ENCODE measurements at regions not wholly inside any gene's neighbourhood (a gene's known extent, or its start where the extent isn't known, plus 50 kb on each side); places are given as distances from the start of the nearest gene placed in this dataset.
"Not testable (repeated sequence)": the region's sequence is repeated elsewhere in the genome, so short reads cannot be mapped to it uniquely, and the experiment has no call there.

DNA sequence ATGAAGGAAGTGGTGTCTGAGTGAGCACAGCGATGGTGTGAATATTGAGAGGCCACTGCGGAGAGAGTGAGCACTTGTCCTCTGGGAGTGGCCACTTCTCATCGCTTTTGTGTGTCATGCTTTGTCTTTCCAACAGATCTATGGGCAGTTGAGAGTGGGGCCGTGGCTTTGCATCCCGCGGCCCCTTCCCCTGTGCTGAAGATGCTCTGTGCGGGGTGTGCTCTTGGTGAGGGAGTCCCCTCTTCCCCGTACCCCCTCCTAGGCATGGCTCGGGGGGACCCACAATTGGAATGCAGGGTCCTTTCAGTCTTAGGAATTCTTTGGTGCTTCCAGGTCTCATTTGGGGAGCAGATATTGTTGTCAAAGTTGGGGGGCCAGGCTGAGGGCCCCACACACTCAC lies 197.3 kb upstream of the WSCD1 start:
- in situ Hi-C loops (cut with HindIII; ENCODE audit: low pct_ligation_motif_present, low pct_unique_long_range_greater_than_20kb, low sequenced_read_pairs), result no loop called here
- DNase-seq, result no peak

DNA sequence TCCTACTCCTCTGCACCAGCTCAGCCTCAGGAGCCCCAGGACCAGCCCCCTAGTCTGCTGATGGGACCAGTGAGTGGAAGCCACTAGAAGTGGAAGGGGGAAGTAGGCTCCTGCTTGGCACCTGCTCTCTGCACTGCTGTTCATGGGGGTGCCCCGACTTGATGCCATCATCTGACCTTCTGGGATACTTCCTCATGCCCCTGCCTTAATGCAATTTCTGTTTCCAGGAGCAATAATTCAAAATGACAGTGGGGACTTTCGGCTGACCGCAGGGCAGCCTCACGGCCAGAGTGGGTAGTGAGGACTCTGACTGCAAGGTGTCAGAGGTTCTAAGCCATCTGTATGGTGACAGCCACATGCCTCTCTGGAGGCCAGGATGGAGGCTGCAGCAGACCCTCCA lies 196.4 kb upstream of the WSCD1 start:
- DNase-seq, result no peak
- in situ Hi-C loops (cut with HindIII; ENCODE audit: low pct_ligation_motif_present, low pct_unique_long_range_greater_than_20kb, low sequenced_read_pairs), result no loop called here

DNA sequence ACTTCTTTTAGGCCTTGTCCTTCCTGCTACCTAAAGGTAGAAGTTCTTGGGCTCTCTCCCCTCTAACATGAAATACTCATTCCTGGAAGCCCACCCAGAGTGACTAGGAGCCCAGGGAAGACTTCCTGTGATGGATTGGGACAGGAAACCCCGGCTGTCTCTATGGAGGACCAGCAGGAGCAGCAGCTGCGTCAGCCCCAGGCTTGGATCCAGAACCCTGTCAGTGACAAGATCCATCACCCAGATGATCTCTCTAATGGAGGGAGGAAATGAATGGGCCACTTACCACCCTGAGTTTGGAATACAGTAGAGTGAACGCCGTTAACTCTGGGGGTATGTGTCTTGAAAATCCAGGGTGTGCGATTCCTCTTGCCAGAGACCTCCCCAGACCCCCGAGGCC lies 195.7 kb upstream of the WSCD1 start:
- no peak for DNase-seq
- in situ Hi-C loops (cut with HindIII; ENCODE audit: low pct_ligation_motif_present, low pct_unique_long_range_greater_than_20kb, low sequenced_read_pairs), result no loop called here

DNA sequence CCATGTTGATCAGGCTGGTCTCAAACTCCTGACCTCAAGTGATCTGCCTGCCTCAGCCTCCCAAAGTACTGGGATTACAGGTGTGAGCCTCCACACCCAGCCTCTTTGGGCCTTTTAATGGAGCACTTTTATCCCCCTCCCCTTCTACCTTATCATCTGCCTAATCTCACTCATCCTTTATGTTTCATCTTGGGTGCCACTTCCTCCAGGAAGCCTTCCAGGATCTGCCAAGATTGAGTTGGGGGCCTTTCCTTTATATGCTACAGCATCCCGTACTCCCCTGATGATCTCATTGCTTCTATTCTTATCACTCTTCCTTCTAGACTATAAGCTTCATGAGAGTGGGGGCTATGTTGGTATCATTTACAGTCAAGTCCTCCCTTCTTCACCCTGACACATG lies 192.8 kb upstream of the WSCD1 start:
- in situ Hi-C loops (cut with HindIII; ENCODE audit: low pct_ligation_motif_present, low pct_unique_long_range_greater_than_20kb, low sequenced_read_pairs), result no loop called here
- no peak for DNase-seq

DNA sequence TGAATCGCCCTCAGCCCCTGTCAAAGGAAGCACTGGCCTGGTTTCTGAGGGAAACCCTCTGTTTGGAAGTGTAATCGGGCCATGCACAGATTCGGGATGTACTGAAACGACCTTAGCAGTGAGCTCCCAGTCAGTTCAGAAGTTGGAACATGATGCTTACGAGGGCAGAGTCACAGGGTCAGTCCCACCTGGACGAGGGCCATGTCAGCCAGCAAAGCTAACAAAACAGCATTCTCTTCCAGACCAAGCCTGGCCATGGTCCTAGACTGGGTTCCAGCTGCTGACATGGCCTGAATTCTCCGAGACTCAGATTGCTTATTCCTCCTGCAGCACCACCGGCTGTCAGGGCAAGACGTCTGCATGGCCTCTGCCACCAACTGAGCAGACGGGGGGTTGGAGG lies 192.2 kb upstream of the WSCD1 start:
- DNase-seq, result no peak
- in situ Hi-C loops (cut with HindIII; ENCODE audit: low pct_ligation_motif_present, low pct_unique_long_range_greater_than_20kb, low sequenced_read_pairs), result no loop called here

DNA sequence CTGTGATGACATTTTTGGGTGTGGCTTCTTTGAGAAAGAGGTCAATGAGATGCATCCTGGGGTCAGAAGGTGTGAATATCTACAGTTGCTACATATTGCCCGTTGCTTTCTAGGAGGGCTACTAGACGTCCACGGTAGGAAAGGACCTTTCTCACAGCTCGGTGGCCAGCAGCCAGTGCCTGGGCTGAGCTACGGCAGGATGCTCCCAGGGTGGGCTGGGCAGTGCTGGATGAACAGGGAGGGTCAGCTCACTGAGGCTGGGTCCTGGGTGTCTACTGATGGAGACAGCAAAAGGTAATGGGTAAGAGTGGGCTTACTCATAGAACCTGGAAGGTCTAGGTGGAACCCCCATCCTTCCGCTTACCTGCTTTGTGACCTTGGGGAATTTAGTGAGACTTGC lies 188.3 kb upstream of the WSCD1 start:
- in situ Hi-C loops (cut with HindIII; ENCODE audit: low pct_ligation_motif_present, low pct_unique_long_range_greater_than_20kb, low sequenced_read_pairs), result no loop called here

DNA sequence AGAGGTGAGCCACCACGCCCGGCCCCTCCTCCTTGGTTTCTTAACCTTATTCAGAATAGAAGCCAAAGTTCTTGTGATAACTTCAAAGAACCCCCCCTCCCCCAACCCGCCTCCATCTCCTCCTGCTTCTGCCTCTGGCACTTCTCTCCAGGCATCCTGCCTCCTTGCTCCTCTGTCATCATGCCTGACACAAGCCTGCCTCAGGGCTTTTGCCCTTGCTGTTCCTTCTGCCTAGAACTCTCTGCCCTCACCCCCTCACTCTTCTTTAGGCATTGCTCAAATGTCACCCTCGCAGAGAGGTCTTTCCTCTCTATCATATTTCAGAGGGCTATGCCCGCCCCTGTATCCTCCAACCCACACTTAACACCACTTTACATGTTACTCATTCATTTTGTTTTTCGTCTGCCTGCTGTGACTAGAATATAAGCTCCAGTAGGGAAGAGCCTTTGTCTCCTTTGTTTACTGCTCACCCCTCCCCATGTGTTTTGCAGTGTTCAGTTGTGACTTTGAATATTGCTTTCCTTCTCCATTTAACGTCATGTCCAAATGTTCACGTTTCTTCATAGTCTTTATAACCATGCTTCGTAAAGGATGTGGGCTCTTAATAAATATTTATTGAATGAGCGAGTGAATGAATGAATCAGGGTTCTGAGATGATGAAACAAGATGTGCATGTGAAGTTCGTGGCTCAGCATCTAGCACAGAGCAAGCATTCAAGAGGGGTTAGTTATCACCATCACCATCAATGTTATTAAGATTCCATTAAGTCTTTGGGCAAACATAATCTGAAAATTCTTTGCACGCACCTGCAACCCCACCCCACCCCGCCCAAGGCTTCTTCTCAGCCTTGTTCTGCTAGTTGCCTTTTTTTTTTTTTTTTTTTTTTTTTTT lies 186.2 kb upstream of the WSCD1 start:
- DNase-seq, result no peak
- in situ Hi-C loops (cut with HindIII; ENCODE audit: low pct_ligation_motif_present, low pct_unique_long_range_greater_than_20kb, low sequenced_read_pairs), result no loop called here

More for the DNA sequence above, 188.3 kb upstream of the WSCD1 start:
- no peak for DNase-seq

DNA sequence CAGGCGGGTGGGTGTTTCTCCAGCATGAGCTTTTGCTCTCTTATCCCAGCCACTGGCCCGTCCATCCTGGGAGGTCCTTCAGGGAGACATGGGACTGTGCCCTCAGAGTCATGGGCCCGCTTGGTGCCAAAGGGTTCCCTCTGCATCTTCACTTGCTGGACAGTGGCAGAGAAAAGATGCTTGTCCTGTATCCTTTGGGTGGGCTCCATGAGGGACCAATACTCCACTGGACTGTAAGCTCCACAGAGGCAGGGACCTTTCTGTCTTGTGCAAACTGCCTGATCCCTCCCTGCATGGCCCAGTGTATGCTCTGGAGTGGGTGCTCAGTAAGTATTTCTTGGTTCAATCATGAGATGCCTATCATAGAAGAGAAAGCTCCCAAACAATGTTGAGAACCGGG lies 184.8 kb upstream of the WSCD1 start:
- in situ Hi-C loops (cut with HindIII; ENCODE audit: low pct_ligation_motif_present, low pct_unique_long_range_greater_than_20kb, low sequenced_read_pairs), result no loop called here
- no peak for DNase-seq

DNA sequence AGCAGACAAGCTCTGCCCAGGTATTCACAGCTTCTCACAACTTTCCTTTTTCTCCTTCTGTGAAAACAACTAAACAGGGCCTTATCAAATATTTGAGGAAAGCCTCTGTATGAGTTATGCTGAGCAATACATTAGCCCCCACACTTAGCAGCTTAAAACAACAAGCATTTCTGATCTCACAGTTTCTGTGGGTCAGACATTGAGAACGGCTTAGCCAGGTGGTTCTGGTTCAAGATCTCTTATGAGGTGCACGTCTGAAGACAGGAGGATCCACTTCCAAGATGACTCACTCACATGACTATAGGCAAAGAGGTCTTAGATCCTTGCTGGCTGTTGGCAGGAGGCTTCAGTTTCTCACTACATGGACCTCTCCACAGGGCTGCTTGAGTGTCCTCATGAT lies 181.4 kb upstream of the WSCD1 start:
- no peak for DNase-seq

DNA sequence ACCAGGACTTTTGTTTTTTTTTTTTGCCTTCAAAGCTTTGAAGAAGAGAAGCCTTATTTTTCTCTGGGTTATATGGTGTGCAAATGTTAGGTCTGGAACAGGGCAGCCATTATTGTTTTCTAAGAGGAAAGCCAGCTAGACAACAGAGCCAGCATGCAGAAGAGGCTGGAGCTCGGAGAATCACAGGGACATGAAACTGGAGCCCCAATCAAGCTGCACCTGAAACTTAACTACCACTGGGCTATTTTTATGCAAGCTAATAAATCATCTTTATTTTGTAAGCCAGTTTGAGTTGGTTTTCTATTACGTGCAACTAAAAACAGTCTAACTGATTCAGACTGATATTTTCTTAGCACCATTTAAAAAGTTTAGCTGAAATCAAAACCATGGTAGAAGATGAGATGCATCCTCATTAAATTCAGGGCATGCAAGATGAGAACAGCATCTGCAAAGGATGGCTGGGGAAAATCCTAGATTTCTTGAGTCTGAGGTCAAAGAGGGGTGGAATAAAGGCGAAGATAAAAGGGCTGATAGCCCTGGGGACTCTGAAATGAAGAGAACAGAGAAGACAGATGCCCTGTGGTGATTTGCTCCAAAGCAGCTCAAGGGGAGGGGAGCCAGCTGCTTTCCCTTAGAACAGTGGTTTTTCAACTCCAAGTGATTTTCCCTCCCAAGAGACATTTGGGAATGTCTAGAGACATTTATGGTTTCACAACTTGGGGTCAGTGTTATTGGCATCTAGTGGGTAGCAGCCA lies 177.1 kb upstream of the WSCD1 start:
- no peak for DNase-seq
- in situ Hi-C loops (cut with HindIII; ENCODE audit: low pct_ligation_motif_present, low pct_unique_long_range_greater_than_20kb, low sequenced_read_pairs), result no loop called here

More for the DNA sequence above, 181.4 kb upstream of the WSCD1 start:
- in situ Hi-C loops (cut with HindIII; ENCODE audit: low pct_ligation_motif_present, low pct_unique_long_range_greater_than_20kb, low sequenced_read_pairs), result no loop called here

DNA sequence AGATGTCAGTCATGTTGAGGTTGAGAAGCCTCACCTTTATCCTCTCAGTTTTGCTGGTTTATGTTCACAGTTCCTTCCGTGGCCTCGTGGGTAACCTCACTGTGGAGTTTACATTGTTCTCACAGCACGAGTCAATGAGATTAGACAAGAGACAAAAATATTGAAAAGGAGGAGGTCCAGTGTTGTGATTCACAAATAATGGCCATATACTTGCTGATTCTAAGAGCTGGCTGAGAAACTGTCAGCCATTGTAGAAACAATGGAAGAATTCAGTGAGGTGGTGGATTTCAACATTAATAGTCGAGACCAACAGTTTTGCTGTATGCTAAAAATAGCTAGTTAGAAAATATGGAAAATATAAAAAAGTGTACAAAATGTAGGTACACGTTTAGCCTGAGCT lies 176.4 kb upstream of the WSCD1 start:
- no peak for DNase-seq
- in situ Hi-C loops (cut with HindIII; ENCODE audit: low pct_ligation_motif_present, low pct_unique_long_range_greater_than_20kb, low sequenced_read_pairs), result no loop called here

DNA sequence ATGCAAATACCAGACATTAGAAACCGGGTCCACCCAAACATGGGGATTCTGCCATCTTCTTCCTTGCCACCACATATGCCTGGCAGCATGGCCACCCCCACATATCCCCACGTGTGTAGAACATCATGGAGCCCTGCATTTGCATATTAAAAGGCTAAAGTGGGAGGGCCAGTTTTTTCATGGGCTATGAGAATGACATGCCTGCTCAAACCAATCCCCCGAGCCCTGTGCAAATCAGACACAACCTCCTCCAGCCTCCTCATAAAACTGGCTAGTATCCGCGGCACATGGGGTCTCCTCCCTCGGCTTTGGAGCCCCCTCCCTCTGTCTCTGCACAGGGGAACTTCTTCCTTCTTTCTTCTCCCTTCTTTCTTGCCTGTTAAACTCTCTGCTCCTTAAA lies 174.9 kb upstream of the WSCD1 start:
- no peak for DNase-seq
- in situ Hi-C loops (cut with HindIII; ENCODE audit: low pct_ligation_motif_present, low pct_unique_long_range_greater_than_20kb, low sequenced_read_pairs), result no loop called here

DNA sequence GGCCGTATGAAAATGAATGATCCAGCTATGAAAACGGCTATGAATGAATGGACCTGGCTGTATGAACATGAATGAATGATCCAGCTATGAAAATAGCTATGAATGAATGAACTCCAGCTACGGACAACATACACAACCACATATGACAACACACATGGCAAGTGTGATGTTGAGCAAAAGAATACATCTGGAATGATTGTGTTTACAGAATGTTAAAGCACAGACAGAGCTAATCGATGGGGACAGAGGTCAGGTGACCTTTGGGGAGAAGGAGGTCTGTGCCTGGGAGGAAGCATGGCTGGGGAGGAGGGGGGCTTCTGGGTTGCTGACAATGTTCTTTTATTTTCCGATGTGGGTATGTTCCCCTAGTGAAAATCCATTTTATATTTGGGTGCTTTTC lies 174.0 kb upstream of the WSCD1 start:
- DNase-seq, result no peak
- in situ Hi-C loops (cut with HindIII; ENCODE audit: low pct_ligation_motif_present, low pct_unique_long_range_greater_than_20kb, low sequenced_read_pairs), result no loop called here

DNA sequence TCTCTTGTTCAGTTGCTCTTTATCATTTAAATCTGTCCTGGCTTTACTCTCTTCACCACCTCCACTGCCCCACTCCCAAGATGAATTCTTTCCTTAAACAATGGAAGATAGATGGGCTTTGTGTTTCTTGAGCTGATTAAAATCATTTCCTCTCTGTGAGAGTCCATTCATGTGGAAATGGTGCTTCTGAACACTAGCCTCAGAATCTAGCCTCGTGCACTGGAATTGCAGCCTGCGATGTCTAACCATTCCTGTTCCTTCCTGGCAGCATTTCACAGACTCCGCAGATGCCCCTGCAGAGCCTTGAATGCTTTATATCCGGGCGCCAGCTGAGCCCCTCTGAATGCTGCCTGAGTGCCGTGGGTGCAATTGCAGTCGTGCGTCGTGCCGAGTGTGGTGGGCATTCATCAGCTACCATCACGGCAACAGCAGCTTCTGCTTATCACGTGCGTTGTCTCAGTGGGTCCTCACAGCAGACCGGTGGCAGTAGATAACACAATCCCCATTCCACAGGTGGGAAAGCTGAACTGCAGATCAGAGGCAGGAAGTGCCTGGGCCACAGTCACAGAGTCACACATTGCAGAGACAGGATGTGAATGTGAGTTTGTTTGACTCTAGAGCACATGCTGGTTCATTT lies 172.8 kb upstream of the WSCD1 start:
- no peak for DNase-seq
- in situ Hi-C loops (cut with HindIII; ENCODE audit: low pct_ligation_motif_present, low pct_unique_long_range_greater_than_20kb, low sequenced_read_pairs), result no loop called here

DNA sequence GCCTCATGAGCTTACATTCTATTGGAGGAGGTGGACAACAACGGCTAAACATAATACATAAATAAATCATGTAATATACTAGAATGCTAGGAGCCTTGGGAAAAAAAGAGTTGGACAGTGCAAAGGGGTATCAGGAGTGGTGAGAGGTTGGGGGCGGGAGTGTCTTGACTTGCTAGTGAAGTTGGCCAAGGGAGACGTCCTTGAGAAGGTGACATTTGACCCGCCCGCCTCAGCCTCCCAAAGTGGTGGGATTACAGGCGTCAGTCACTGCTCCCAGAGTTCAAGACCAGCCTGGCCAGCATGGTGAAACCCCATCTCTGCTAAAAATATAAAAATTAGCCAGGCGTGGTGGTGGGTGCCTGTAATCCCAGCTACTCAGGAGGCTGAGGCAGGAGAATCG lies 172.2 kb upstream of the WSCD1 start:
- DNase-seq; in situ Hi-C loops (cut with HindIII; ENCODE audit: low pct_ligation_motif_present, low pct_unique_long_range_greater_than_20kb, low sequenced_read_pairs): not testable (repeated sequence)

DNA sequence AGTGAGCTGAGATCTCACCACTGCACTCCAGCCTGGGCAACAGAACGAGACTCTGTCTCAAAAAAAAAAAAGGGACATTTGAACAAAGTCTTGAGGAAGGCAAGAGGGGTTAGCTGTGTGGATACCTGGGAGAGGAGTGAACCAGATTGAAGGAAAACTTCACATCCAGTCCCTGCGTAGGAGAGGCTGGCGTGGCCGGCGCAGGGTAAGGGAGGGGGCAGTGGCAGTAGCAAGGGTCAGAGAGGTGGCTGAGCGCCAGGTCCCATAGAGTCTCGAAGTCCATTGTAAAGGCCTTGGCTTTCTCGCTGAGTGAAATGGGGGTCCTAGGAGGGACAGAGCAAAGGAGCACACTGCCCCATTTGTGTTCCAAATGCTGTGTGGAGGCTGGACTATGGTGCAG lies 171.8 kb upstream of the WSCD1 start:
- in situ Hi-C loops (cut with HindIII; ENCODE audit: low pct_ligation_motif_present, low pct_unique_long_range_greater_than_20kb, low sequenced_read_pairs), result no loop called here
- DNase-seq, result no peak

DNA sequence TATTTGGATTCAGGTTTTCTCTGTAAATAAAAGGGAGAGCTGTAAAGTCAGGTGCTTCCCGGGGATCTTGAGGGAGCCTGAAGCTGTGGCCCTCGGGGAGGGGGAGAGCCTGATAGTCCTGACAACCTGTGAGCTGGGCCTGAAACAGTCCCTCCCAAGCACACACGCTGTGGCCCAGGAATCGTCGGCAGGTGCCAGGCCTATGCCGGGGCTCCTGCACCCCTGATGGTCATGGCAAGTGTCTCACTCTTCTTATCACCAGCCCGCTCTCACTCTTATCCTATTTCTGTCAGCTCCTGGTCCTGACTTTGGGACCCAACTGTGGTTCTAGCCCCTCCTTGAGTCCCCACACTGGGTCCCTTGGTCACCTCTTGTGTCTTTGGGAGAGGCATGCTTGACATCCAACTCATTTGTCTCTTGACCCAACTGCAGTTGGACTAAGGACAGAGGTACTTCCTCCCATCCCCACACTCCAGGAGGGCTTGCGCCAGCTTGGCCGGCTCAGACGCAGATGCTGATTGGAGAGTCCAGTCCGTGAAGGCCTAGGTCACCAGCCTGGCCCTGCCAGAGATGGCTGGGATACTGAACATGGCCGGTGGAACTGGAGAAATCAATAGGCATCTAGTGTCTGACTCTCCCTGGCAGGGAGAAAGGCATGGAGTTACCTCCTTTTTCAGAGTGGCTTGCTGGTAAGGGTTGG lies 170.5 kb upstream of the WSCD1 start:
- in situ Hi-C loops (cut with HindIII; ENCODE audit: low pct_ligation_motif_present, low pct_unique_long_range_greater_than_20kb, low sequenced_read_pairs), result no loop called here
- no peak for DNase-seq

DNA sequence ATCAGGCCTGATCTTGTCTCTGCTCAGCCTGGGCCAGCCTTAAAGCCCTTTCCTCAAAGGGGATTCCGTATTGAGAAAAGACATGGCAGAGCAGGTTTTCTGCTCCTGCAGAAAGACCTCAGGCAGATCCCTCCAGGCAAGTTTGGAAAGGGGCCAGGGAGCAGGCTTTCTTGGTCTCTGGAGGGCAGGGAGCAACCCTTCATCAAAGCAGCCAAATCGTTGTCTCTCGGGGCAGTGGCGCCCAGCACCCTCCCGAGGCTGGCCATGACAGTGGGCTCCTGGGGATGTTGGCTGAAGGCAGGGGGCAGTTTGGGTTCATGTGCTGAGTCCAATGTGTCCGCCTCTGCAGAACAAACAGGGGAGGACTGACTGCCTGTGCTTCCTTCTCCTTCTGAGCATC lies 168.4 kb upstream of the WSCD1 start:
- DNase-seq, result no peak
- in situ Hi-C loops (cut with HindIII; ENCODE audit: low pct_ligation_motif_present, low pct_unique_long_range_greater_than_20kb, low sequenced_read_pairs), result no loop called here
